CD4-positive, alpha-beta T cell (primary cell): ENCODE measurements at regions not wholly inside any gene's neighbourhood (a gene's known extent, or its start where the extent isn't known, plus 50 kb on each side); places are given as distances from the start of the nearest gene placed in this dataset.
A peak's percentile ranks its signal among the peaks of the same experiment; 100 is the strongest.

Experiments used
- ATAC-seq: fragments of 200-7000 bp; cut with Tn5 transposase; one replicate; pipeline ENCODE4 v1.10.0; 2022; ENCODE audit warnings: mild to moderate bottlenecking; ENCODE audit not compliant: poor library complexity
- CTCF ChIA-PET: fragments of 350-600 bp; sonication (Branson Sonifier 250); formaldehyde crosslinking; loops from one replicate; lab custom pipeline; 2021; ENCODE audit warnings: antibody characterized with exemption, inconsistent platforms; lab: Charles Lee
- POLR2A ChIA-PET: fragments of 350-600 bp; sonication (Branson Sonifier 250); formaldehyde crosslinking; loops from one replicate; lab custom pipeline; 2021; ENCODE audit warnings: antibody characterized with exemption, inconsistent platforms; lab: Charles Lee
- DNase-seq, 14 experiments: peaks; one replicate each; pipeline ENCODE4 v3.0.0-alpha.2; 2013 to 2020; ENCODE audit warnings: mixed read lengths in 2 of 14
- H3K27ac ChIP-seq, 2 donors: one replicate each; pipeline versions ENCODE4 v1.5.1 to v1.7.0; 2013; ENCODE audit warnings: low read length in 2 of 2, low read depth in 1 of 2, mild to moderate bottlenecking in 1 of 2
- H3K27me3 ChIP-seq, 2 experiments: 1 replicate in 1 of 2; 2 replicates in 1 of 2; pipeline versions ENCODE4 v1.6.1 to v1.7.0; 2013; ENCODE audit warnings: low read length in 2 of 2, control low read depth in 1 of 2, mild to moderate bottlenecking in 1 of 2, moderate library complexity in 1 of 2; ENCODE audit not compliant: insufficient read depth in 2 of 2, control insufficient read depth in 1 of 2
- H3K36me3 ChIP-seq: one replicate; pipeline ENCODE4 v1.6.1; 2013; ENCODE audit warnings: low read length, control low read depth; ENCODE audit not compliant: insufficient read depth
- H3K4me1 ChIP-seq: one replicate; pipeline ENCODE4 v1.6.1; 2013; ENCODE audit warnings: low read length, control low read depth; ENCODE audit not compliant: insufficient read depth
- H3K4me3 ChIP-seq: one replicate; pipeline ENCODE4 v1.5.1; 2013; ENCODE audit warnings: mild to moderate bottlenecking, low read length, moderate library complexity
- H3K9me3 ChIP-seq, 2 experiments: 1 replicate in 1 of 2; 2 replicates in 1 of 2; pipeline versions ENCODE4 v1.6.1 to v1.7.0; 2013; ENCODE audit warnings: low read length in 2 of 2, mild to moderate bottlenecking in 2 of 2, control low read depth in 1 of 2, moderate library complexity in 1 of 2; ENCODE audit not compliant: control insufficient read depth in 1 of 2, insufficient read depth in 1 of 2
- H3K27ac Mint-ChIP-seq: one replicate; pipeline ENCODE4 v1.8.0; 2020; ENCODE audit warnings: mixed read lengths
- H3K27me3 Mint-ChIP-seq: one replicate; pipeline ENCODE4 v1.8.0; 2021; ENCODE audit warnings: mixed read lengths
- H3K36me3 Mint-ChIP-seq: one replicate; pipeline ENCODE4 v1.8.0; 2021; ENCODE audit warnings: low read depth, mixed read lengths
- H3K4me1 Mint-ChIP-seq: one replicate; pipeline ENCODE4 v1.8.0; 2021; ENCODE audit warnings: low read depth, mixed read lengths
- H3K4me3 Mint-ChIP-seq: one replicate; pipeline ENCODE4 v1.8.0; 2020; ENCODE audit warnings: mild to moderate bottlenecking, mixed read lengths
- H3K9me3 Mint-ChIP-seq: one replicate; pipeline ENCODE4 v1.8.0; 2020; ENCODE audit warnings: mixed read lengths
- CTCF ChIP-seq: fragments of 200-600 bp; IDR thresholded peaks from one replicate; pipeline ENCODE4 v1.8.0; 2022; ENCODE audit warnings: antibody characterized with exemption, mild to moderate bottlenecking
- intact Hi-C, 2 experiments: fragments of 100-400 bp; cut with DNase I in 1 of 2; cut with micrococcal nuclease in 1 of 2; formaldehyde crosslinking; loops; one replicate each; pipeline versions ENCODE4 v1.15.1 to v1.9.0; 2023 to 2025; cut with DNase I, micrococcal nuclease

GRCh38 chr4:146032234-146032860 is 93.7 kb upstream of the ZNF827 start:
- Histone ChIP-seq H3K36me3 (no peaks in the 10 kb centered on the region), H3K4me3 (no peak overlapping the region), H3K4me1 (no peaks in the 10 kb centered on the region), H3K27me3 (peaks cover 3 to 8% of the 10 kb centered on the region in 2 experiments), H3K27ac (no peak overlapping the region), H3K9me3 (no peaks in the 10 kb centered on the region)
- Mint-ChIP-seq H3K36me3 (no peaks in the 10 kb centered on the region), H3K9me3 (peaks cover 2% of the 10 kb centered on the region), H3K27ac (no peak overlapping the region), H3K4me3 (no peak overlapping the region), H3K27me3 (no peaks in the 10 kb centered on the region), H3K4me1 (no peaks in the 10 kb centered on the region)
- POLR2A ChIA-PET: no interaction called here
- ATAC-seq: no peak
- TF ChIP-seq CTCF: no peak
- CTCF ChIA-PET: no interaction called here
- intact Hi-C loops: no loop called here
- DNase-seq: no peak

- Histone ChIP-seq H3K36me3 (no peaks in the 10 kb centered on the region), H3K9me3 (no peaks in the 10 kb centered on the region), H3K4me3 (no peak overlapping the region), H3K27me3 (peaks cover 3 to 8% of the 10 kb centered on the region in 2 experiments), H3K27ac (no peak overlapping the region), H3K4me1 (no peaks in the 10 kb centered on the region)
- Mint-ChIP-seq H3K27me3 (peaks cover 5% of the 10 kb centered on the region), H3K27ac (no peak overlapping the region), H3K9me3 (peaks cover 2% of the 10 kb centered on the region), H3K4me3 (no peak overlapping the region), H3K4me1 (no peaks in the 10 kb centered on the region), H3K36me3 (no peaks in the 10 kb centered on the region)
- DNase-seq: peak in 1 of 14 experiments; percentile 8
- TF ChIP-seq CTCF: no peak
- CTCF ChIA-PET: interaction anchor here (0.6 kb wide), 1 partner anchor 10 kb away, joined by 3 read pairs; no protein-coding TSS in a partner anchor
- POLR2A ChIA-PET: no interaction called here
- intact Hi-C loops: no loop called here
- ATAC-seq: no peak
These were observed 91.5 kb upstream of the ZNF827 start for GRCh38 chr4:146029939-146030710.

- no peak for TF ChIP-seq CTCF
- intact Hi-C loops: no loop called here
- no peaks in the 10 kb centered on the region for H3K36me3 Mint-ChIP-seq
- no peak overlapping the region for H3K27ac Mint-ChIP-seq
- peaks cover 3 to 8% of the 10 kb centered on the region in 2 experiments for H3K27me3 ChIP-seq
- CTCF ChIA-PET: no interaction called here
- ATAC-seq (no peak), DNase-seq (no peak)
- no peak overlapping the region for H3K4me3 Mint-ChIP-seq
- H3K27me3 Mint-ChIP-seq: peaks cover 5% of the 10 kb centered on the region
- H3K4me3 ChIP-seq: no peak overlapping the region
- H3K36me3 ChIP-seq: no peaks in the 10 kb centered on the region
- no peaks in the 10 kb centered on the region for H3K4me1 ChIP-seq
- H3K9me3 ChIP-seq: no peaks in the 10 kb centered on the region
- POLR2A ChIA-PET: no interaction called here
- H3K4me1 Mint-ChIP-seq: no peaks in the 10 kb centered on the region
- H3K27ac ChIP-seq: no peak overlapping the region
- H3K9me3 Mint-ChIP-seq: peaks cover 2% of the 10 kb centered on the region
These were observed 90.5 kb upstream of the ZNF827 start for GRCh38 chr4:146029147-146029546.
